ENCODE measurements at regions not wholly inside any gene's neighbourhood (a gene's known extent, or its start where the extent isn't known, plus 50 kb on each side); places are given as distances from the start of the nearest gene placed in this dataset.

GRCh38 chr5:111931655-111932054, 174.7 kb upstream of the NREP start:
- DNase-seq (ENCODE audit: insufficient read length, low spot score) (no peak), FAIRE-seq (no peak)
- no peak for TF ChIP-seq CTCF (IDR thresholded peaks at IDR 0.05; ENCODE audit: insufficient read depth, missing control alignments)

DNA sequence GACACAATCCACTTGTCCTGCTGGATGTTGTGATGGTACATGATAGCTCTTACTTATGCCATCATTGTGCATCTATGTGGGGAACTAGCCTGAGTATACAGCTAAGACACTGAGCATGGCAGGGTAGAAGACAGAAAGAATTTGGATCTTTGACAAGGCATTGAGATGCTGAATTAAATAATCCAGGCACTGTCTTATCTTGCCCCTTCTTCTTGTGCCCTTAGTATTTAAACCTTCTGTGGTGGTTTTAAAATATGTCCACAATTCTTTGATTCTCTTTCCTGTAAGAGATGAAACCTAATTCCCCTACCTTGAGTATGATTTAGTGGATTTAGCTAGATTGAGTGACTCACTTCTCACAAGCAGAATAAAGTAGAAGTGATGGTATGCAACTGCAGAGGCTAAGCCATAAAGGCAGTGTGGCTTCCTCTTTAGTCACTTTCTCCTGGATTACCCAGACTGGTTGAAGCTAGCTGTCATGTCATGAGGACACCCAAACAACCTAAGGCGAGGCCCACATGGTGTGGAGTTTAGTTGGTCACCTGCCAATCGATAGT, 174.0 kb upstream of the NREP start:
- DNase-seq (ENCODE audit: insufficient read length, low spot score) (no peak), FAIRE-seq (no peak)
- no peak for TF ChIP-seq CTCF (IDR thresholded peaks at IDR 0.05; ENCODE audit: insufficient read depth, missing control alignments)

DNA sequence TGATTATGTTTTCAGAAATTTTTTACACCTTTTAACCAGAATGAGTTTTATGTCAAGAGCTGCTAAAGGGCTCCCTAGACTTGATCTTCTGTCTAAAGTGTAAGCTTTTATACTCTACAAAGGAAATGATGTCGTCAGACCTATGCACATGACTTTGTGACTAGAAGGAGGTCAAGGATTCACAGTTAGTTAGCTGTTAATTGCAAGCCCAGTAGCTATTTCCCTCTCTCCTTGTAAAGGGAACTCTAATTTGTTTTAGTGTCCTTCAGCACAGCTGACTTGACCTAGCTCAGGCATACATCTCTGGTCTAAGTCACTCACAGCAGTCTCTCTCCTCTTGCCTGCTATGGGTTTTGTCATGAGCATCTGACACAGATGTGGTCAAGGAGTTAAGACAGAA, 173.5 kb upstream of the NREP start:
- no peak for TF ChIP-seq CTCF (IDR thresholded peaks at IDR 0.05; ENCODE audit: insufficient read depth, missing control alignments)
- FAIRE-seq (no peak), DNase-seq (ENCODE audit: insufficient read length, low spot score) (no peak)

- DNase-seq (ENCODE audit: insufficient read length, low spot score) (no peak), FAIRE-seq (no peak)
Measured at GRCh38 chr5:111929867-111930266, 172.9 kb upstream of the NREP start.

DNA sequence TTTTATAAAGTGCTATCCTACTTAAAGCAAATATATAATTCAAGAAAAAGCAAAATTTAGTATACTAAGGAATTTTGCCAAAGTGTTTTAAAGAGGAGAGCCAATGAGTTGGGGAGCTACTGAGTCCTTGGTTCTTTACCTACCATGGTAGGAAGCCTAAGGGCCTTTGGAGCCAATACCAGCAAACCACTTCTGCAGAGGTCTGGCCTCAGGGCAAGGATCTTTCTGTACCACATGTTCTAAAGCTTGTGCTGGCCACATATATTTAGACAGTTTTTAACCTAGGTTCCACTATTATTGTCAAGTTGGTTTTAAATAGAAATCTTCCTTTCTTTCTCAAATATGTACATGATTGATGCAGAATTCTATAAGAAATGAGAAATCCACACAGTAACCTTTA, 172.3 kb upstream of the NREP start:
- TF ChIP-seq CTCF (IDR thresholded peaks at IDR 0.05; ENCODE audit: insufficient read depth, missing control alignments), result no peak
- FAIRE-seq (no peak), DNase-seq (ENCODE audit: insufficient read length, low spot score) (no peak)

More at GRCh38 chr5:111929867-111930266, 172.9 kb upstream of the NREP start:
- no peak for TF ChIP-seq CTCF (IDR thresholded peaks at IDR 0.05; ENCODE audit: insufficient read depth, missing control alignments)

GRCh38 chr5:111928511-111928910, 171.5 kb upstream of the NREP start:
- FAIRE-seq (no peak), DNase-seq (ENCODE audit: insufficient read length, low spot score) (no peak)
- TF ChIP-seq CTCF (IDR thresholded peaks at IDR 0.05; ENCODE audit: insufficient read depth, missing control alignments), result no peak

DNA sequence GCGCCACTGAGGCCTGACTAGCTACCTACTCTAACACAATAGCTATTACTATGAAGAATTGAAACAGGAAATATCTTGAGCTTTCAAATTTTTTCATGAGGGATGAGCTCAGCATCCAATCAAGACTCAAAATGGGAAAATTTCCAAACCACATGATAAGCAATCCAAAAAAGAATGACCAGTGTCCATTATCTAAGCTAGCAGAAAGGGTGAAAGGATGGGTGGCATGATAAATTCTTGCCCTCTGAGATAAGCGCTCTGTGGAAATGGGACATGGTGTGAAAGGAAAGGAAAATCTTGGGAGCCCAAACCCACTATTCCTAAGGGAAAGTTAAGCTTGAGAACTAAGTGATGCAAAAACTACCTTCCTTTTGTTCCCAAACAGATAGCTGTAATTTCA, 170.2 kb upstream of the NREP start:
- no peak for TF ChIP-seq CTCF (IDR thresholded peaks at IDR 0.05; ENCODE audit: insufficient read depth, missing control alignments)
- FAIRE-seq, result no peak
- DNase-seq (ENCODE audit: insufficient read length, low spot score), result no peak
